ENCODE measurements at regions not wholly inside any gene's neighbourhood (a gene's known extent, or its start where the extent isn't known, plus 50 kb on each side); places are given as distances from the start of the nearest gene placed in this dataset.

- H3K4me2 ChIP-seq (ENCODE audit: insufficient read depth in 1 of 2, low read depth in 2 of 2, low read length in 2 of 2), result no peak overlapping the region
- CTCF ChIA-PET (ENCODE audit: partially characterized antibody), result no interaction called here
- no peak overlapping the region for H2BK120ac ChIP-seq (replicated peaks; ENCODE audit: low read depth, low read length)
- no peak overlapping the region for H2BK5ac ChIP-seq (ENCODE audit: low read depth, low read length)
- no peak overlapping the region for H3K4ac ChIP-seq (replicated peaks; ENCODE audit: insufficient read length, low read depth, low read length)
- no peak overlapping the region for H4K91ac ChIP-seq (replicated peaks; ENCODE audit: insufficient read length, low read length)
- H4K5ac ChIP-seq (ENCODE audit: insufficient read length, low read depth, low read length), result no peak overlapping the region
- no peak overlapping the region for H2AFZ ChIP-seq (ENCODE audit: low read length)
- no peak for DNase-seq (ENCODE audit: low read depth in 1 of 2, low spot score in 2 of 2)
- H4K20me1 ChIP-seq (replicated peaks in 1 of 2; ENCODE audit: control insufficient read depth in 1 of 2, insufficient read depth in 2 of 2, low read length in 2 of 2), result no peaks in the 10 kb centered on the region
- POLR2A ChIA-PET (ENCODE audit: partially characterized antibody), result no interaction called here
- H3K4me1 ChIP-seq (replicated peaks in 1 of 4; ENCODE audit: control insufficient read depth in 3 of 4, insufficient read depth in 4 of 4, low read length in 3 of 4), result no peaks in the 10 kb centered on the region
- H3K18ac ChIP-seq (ENCODE audit: extremely low read depth, low read length), result no peak overlapping the region
- H3K23ac ChIP-seq (ENCODE audit: insufficient read length), result no peak overlapping the region
- H3K79me2 ChIP-seq (ENCODE audit: control insufficient read depth in 1 of 2, insufficient read depth in 2 of 2, low read length in 2 of 2), result no peaks in the 10 kb centered on the region
- no peaks in the 10 kb centered on the region for H3K9me3 ChIP-seq (ENCODE audit: insufficient read depth in 2 of 2, low read depth in 1 of 2, low read length in 1 of 2)
- no peaks in the 10 kb centered on the region for H3K36me3 ChIP-seq (ENCODE audit: control insufficient read depth in 2 of 4, insufficient read depth in 4 of 4, low read length in 3 of 4)
- no peak overlapping the region for H3K14ac ChIP-seq (ENCODE audit: insufficient read length)
- no peak overlapping the region for H3K9ac ChIP-seq (replicated peaks in 1 of 4; ENCODE audit: extremely low read depth in 1 of 4, low read depth in 3 of 4, low read length in 3 of 4)
- no peak overlapping the region for H3K56ac ChIP-seq (replicated peaks; ENCODE audit: insufficient read length, low read depth, low read length)
- no peaks in the 10 kb centered on the region; the same call in 1 of the 2 replicates for H3K23me2 ChIP-seq (ENCODE audit: low read depth, low read length)
- no peak for FAIRE-seq
- no peaks in the 10 kb centered on the region for H3K27me3 ChIP-seq (replicated peaks in 1 of 4; ENCODE audit: control insufficient read depth in 3 of 4, extremely low read depth in 1 of 4, insufficient read depth in 3 of 4, low read length in 3 of 4)
- H3K27ac ChIP-seq (ENCODE audit: low read depth, low read length), result no peak overlapping the region
- H3K79me1 ChIP-seq (ENCODE audit: low read depth, low read length), result no peaks in the 10 kb centered on the region
- no peak overlapping the region for H2BK20ac ChIP-seq (ENCODE audit: low read length)
- H2BK12ac ChIP-seq (ENCODE audit: low read depth, low read length), result no peak overlapping the region
- no peak overlapping the region for H2BK15ac ChIP-seq (ENCODE audit: low read length)
- no peak overlapping the region for H4K8ac ChIP-seq (ENCODE audit: extremely low read depth, insufficient read depth, low read length)
- H2AK5ac ChIP-seq (ENCODE audit: low read depth, low read length), result no peak overlapping the region
- H3K4me3 ChIP-seq (ENCODE audit: extremely low read depth in 1 of 4, insufficient read depth in 2 of 4, low read depth in 3 of 4, low read length in 4 of 4), result no peak overlapping the region
- TF ChIP-seq MAX (IDR thresholded peaks at IDR 0.05) (no peak), NRF1 (IDR thresholded peaks at IDR 0.05; ENCODE audit: low read depth, low read length) (no peak), SUZ12 (IDR thresholded peaks at IDR 0.05; ENCODE audit: low read length) (no peak), EZH2 (IDR thresholded peaks at IDR 0.05; ENCODE audit: low read depth, low read length, severe bottlenecking) (no peak), CTBP2 (IDR thresholded peaks at IDR 0.05; ENCODE audit: borderline replicate concordance, insufficient read depth, insufficient read length, low read length) (no peak), CREB1 (IDR thresholded peaks at IDR 0.05) (no peak), KDM1A (IDR thresholded peaks at IDR 0.05; ENCODE audit: borderline replicate concordance, low read length) (no peak), ZNF274 (IDR thresholded peaks at IDR 0.05; ENCODE audit: borderline replicate concordance, extremely low read depth, low read length) (no peak), BACH1 (IDR thresholded peaks at IDR 0.05; ENCODE audit: low read length) (no peak), RBBP5 (IDR thresholded peaks at IDR 0.05; ENCODE audit: borderline replicate concordance, low read depth, low read length) (no peak), CBX8 (IDR thresholded peaks at IDR 0.05; ENCODE audit: borderline replicate concordance, low read depth, low read length) (no peak), POLR2AphosphoS5 (IDR thresholded peaks at IDR 0.05; ENCODE audit: low read depth, low read length) (no peak), CTCF (IDR thresholded peaks at IDR 0.05; ENCODE audit: control extremely low read depth in 1 of 3, insufficient read depth in 1 of 3, low read depth in 1 of 3, low read length in 3 of 3) (no peak)
Observed at GRCh38 chr12:39048395-39048794, 143.0 kb upstream of the CPNE8 start.
